Activated CD8-positive, alpha-beta T cell treated with anti-CD3 and anti-CD28 coated beads for 36 hours (primary cell): ENCODE measurements at regions not wholly inside any gene's neighbourhood (a gene's known extent, or its start where the extent isn't known, plus 50 kb on each side); places are given as distances from the start of the nearest gene placed in this dataset.

Experiments
- ATAC-seq: fragments of 200-7000 bp; cut with Tn5 transposase; one replicate; pipeline ENCODE4 v1.10.0; 2021; ENCODE audit warnings: mild to moderate bottlenecking, moderate library complexity
- CTCF ChIA-PET: fragments of 350-600 bp; sonication (Branson Sonifier 250); formaldehyde crosslinking; loops from one replicate; lab custom pipeline; 2021; ENCODE audit warnings: antibody characterized with exemption; lab: Charles Lee
- POLR2A ChIA-PET: fragments of 350-600 bp; sonication (Branson Sonifier 250); formaldehyde crosslinking; loops from one replicate; lab custom pipeline; 2021; ENCODE audit warnings: antibody characterized with exemption; lab: Charles Lee
- DNase-seq: peaks from one replicate; pipeline ENCODE4 v3.0.0-alpha.2; 2020
- H3K27ac Mint-ChIP-seq: one replicate; pipeline ENCODE4 v1.8.0; 2021; ENCODE audit warnings: mild to moderate bottlenecking, mixed read lengths
- H3K27me3 Mint-ChIP-seq: one replicate; pipeline ENCODE4 v1.8.0; 2021; ENCODE audit warnings: mixed read lengths
- H3K36me3 Mint-ChIP-seq: one replicate; pipeline ENCODE4 v1.8.0; 2021; ENCODE audit warnings: low read depth, mixed read lengths
- H3K4me1 Mint-ChIP-seq: one replicate; pipeline ENCODE4 v1.8.0; 2021; ENCODE audit warnings: low read depth, mixed read lengths
- H3K4me3 Mint-ChIP-seq: one replicate; pipeline ENCODE4 v1.8.0; 2021; ENCODE audit warnings: mild to moderate bottlenecking, moderate library complexity, mixed read lengths
- H3K9me3 Mint-ChIP-seq: one replicate; pipeline ENCODE4 v1.8.0; 2021; ENCODE audit warnings: mixed read lengths
- CTCF ChIP-seq: fragments of 200-600 bp; IDR thresholded peaks from one replicate; pipeline ENCODE4 v1.8.0; 2022; ENCODE audit warnings: antibody characterized with exemption, mild to moderate bottlenecking
- intact Hi-C: fragments of 100-400 bp; cut with micrococcal nuclease; formaldehyde crosslinking; loops from one replicate; pipeline ENCODE4 v1.10.0; 2022

- ChIA-PET POLR2A (no interaction called here), CTCF (no interaction called here)
- ATAC-seq, result no peak
- Mint-ChIP-seq H3K27ac (no peak overlapping the region), H3K27me3 (peaks cover 3% of the 10 kb centered on the region), H3K4me3 (no peak overlapping the region), H3K36me3 (no peaks in the 10 kb centered on the region), H3K4me1 (no peaks in the 10 kb centered on the region), H3K9me3 (peaks cover 4% of the 10 kb centered on the region)
- no peak for DNase-seq
- TF ChIP-seq CTCF, result no peak
- intact Hi-C loops, result no loop called here
These were observed 343.4 kb upstream of the IRX1 start for GRCh38 chr5:3252235-3252634.

GRCh38 chr5:3251784-3252183 is 343.8 kb upstream of the IRX1 start:
- ChIA-PET CTCF (no interaction called here), POLR2A (no interaction called here)
- Mint-ChIP-seq H3K9me3 (peaks cover 4% of the 10 kb centered on the region), H3K27me3 (peaks cover 3% of the 10 kb centered on the region), H3K4me3 (no peak overlapping the region), H3K36me3 (no peaks in the 10 kb centered on the region), H3K27ac (no peak overlapping the region), H3K4me1 (no peaks in the 10 kb centered on the region)
- intact Hi-C loops, result no loop called here
- no peak for ATAC-seq
- no peak for DNase-seq
- TF ChIP-seq CTCF, result no peak

DNA sequence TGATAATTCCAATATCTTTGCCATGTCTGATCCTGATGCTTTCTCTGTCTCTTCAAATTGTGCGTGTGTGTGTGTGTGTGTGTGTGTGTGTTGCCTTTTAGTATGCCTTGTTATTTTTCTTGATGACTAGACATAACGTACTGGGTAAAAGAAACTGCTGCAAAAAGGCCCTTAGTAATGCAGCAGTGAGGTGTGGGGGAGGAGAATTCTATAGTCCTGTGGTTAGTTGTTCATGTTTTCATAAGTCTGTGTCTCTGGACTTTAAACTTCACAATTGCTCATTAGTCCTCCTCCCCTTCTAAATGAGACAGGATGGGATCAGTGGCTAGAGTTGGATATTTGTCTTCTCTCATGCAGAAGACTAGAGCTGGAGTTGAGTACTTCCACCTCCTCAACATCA is 346.2 kb upstream of the IRX1 start:
- peaks cover 4% of the 10 kb centered on the region for H3K9me3 Mint-ChIP-seq
- no peak for ATAC-seq
- TF ChIP-seq CTCF, result no peak
- DNase-seq, result no peak
- ChIA-PET CTCF (no interaction called here), POLR2A (no interaction called here)
- no peaks in the 10 kb centered on the region for H3K4me1 Mint-ChIP-seq
- intact Hi-C loops, result no loop called here
- H3K27me3 Mint-ChIP-seq, result peaks cover 3% of the 10 kb centered on the region
- H3K4me3 Mint-ChIP-seq, result no peak overlapping the region
- no peak overlapping the region for H3K27ac Mint-ChIP-seq
- no peaks in the 10 kb centered on the region for H3K36me3 Mint-ChIP-seq

GRCh38 chr5:3237276-3237868 is 358.3 kb upstream of the IRX1 start:
- Mint-ChIP-seq H3K4me3 (no peak overlapping the region), H3K27me3 (no peaks in the 10 kb centered on the region), H3K27ac (no peak overlapping the region), H3K9me3 (peaks cover 7% of the 10 kb centered on the region), H3K4me1 (no peaks in the 10 kb centered on the region), H3K36me3 (no peaks in the 10 kb centered on the region)
- TF ChIP-seq CTCF, result no peak
- ATAC-seq (no peak), DNase-seq (no peak)
- CTCF ChIA-PET, result no interaction called here
- intact Hi-C loops, result no loop called here
- POLR2A ChIA-PET, result no interaction called here

DNA sequence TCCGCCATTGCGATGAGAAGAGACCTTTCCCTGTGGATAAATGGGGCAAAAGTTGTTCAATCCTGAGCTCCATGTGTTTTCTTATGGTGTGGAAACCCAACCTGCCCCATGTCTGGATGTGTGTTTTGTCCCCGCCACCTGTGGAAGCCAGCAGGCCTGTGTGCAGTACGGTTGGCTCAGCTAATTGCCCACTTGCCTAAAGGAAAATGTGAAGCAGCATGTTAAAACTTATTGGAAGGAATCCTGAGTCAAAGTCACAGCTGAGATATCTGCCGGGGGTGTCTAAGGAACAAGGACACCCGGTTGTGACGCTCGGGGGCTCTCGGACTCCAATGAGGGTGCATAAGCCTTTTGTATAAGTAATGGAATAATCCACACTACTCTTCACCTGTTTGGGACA is 361.1 kb upstream of the IRX1 start:
- no peak for DNase-seq
- no peak for TF ChIP-seq CTCF
- CTCF ChIA-PET, result no interaction called here

More for the DNA sequence above, 361.1 kb upstream of the IRX1 start:
- Mint-ChIP-seq H3K4me1 (no peaks in the 10 kb centered on the region), H3K36me3 (no peaks in the 10 kb centered on the region), H3K27ac (no peak overlapping the region), H3K27me3 (no peaks in the 10 kb centered on the region), H3K9me3 (peaks cover 6% of the 10 kb centered on the region), H3K4me3 (no peak overlapping the region)
- no peak for ATAC-seq
- POLR2A ChIA-PET, result no interaction called here
- intact Hi-C loops, result no loop called here
